ENCODE measurements at regions not wholly inside any gene's neighbourhood (a gene's known extent, or its start where the extent isn't known, plus 50 kb on each side); places are given as distances from the start of the nearest gene placed in this dataset.

GRCh38 chr12:29961231-29961630 lies 177.5 kb upstream of the TMTC1 start:
- TF ChIP-seq POLR2AphosphoS5 (IDR thresholded peaks at IDR 0.05) (no peak), CTCF (IDR thresholded peaks at IDR 0.05) (no peak), EP300 (IDR thresholded peaks at IDR 0.05) (no peak), POLR2A (IDR thresholded peaks at IDR 0.05) (no peak)
- WGBS, result 84% methylated on average over 4 of the region's 4 CpGs
- Histone ChIP-seq H3K4me1 (no peaks in the 10 kb centered on the region), H3K36me3 (no peaks in the 10 kb centered on the region), H3K4me3 (no peak overlapping the region), H3K27ac (no peak overlapping the region), H3K27me3 (no peaks in the 10 kb centered on the region), H3K9me3 (no peaks in the 10 kb centered on the region)
- no peak for DNase-seq (ENCODE audit: low spot score in 2 of 2)

- no peak overlapping the region for H3K4me3 ChIP-seq
- no peaks in the 10 kb centered on the region for H3K36me3 ChIP-seq
- H3K27me3 ChIP-seq, result no peaks in the 10 kb centered on the region
- no peaks in the 10 kb centered on the region for H3K4me1 ChIP-seq
- no peak for DNase-seq (ENCODE audit: low spot score in 2 of 2)
- WGBS, result 75% methylated on average over 2 of the region's 2 CpGs
- TF ChIP-seq CTCF (IDR thresholded peaks at IDR 0.05) (no peak), POLR2A (IDR thresholded peaks at IDR 0.05) (no peak), EP300 (IDR thresholded peaks at IDR 0.05) (no peak), POLR2AphosphoS5 (IDR thresholded peaks at IDR 0.05) (no peak)
- H3K9me3 ChIP-seq, result no peaks in the 10 kb centered on the region
- no peak overlapping the region for H3K27ac ChIP-seq
Observed at GRCh38 chr12:29960122-29960521, 176.4 kb upstream of the TMTC1 start.

- no peak for DNase-seq (ENCODE audit: low spot score in 2 of 2)
- WGBS, result 79% methylated on average over 2 of the region's 2 CpGs
- Histone ChIP-seq H3K9me3 (no peaks in the 10 kb centered on the region), H3K4me1 (no peaks in the 10 kb centered on the region), H3K4me3 (no peak overlapping the region), H3K27me3 (no peaks in the 10 kb centered on the region), H3K36me3 (no peaks in the 10 kb centered on the region), H3K27ac (no peak overlapping the region)
- no peak for TF ChIP-seq CTCF (IDR thresholded peaks at IDR 0.05)
- no peak for TF ChIP-seq POLR2AphosphoS5 (IDR thresholded peaks at IDR 0.05)
- TF ChIP-seq POLR2A (IDR thresholded peaks at IDR 0.05), result no peak
- TF ChIP-seq EP300 (IDR thresholded peaks at IDR 0.05), result no peak
Observed at GRCh38 chr12:29957835-29958234, 174.1 kb upstream of the TMTC1 start.

GRCh38 chr12:29945904-29946303 lies 162.2 kb upstream of the TMTC1 start:
- no peak for DNase-seq (ENCODE audit: low spot score in 2 of 2)

More at GRCh38 chr12:29945904-29946303, 162.2 kb upstream of the TMTC1 start:
- no peak overlapping the region for H3K27ac ChIP-seq
- H3K27me3 ChIP-seq, result no peaks in the 10 kb centered on the region
- H3K4me3 ChIP-seq, result no peak overlapping the region
- no peaks in the 10 kb centered on the region for H3K36me3 ChIP-seq
- no peaks in the 10 kb centered on the region for H3K4me1 ChIP-seq
- 76% methylated on average over 5 of the region's 5 CpGs for WGBS
- TF ChIP-seq POLR2AphosphoS5 (IDR thresholded peaks at IDR 0.05) (no peak), EP300 (IDR thresholded peaks at IDR 0.05) (no peak), POLR2A (IDR thresholded peaks at IDR 0.05) (no peak), CTCF (IDR thresholded peaks at IDR 0.05) (no peak)
- no peaks in the 10 kb centered on the region for H3K9me3 ChIP-seq

Data from suprapubic skin (tissue), 4 donors.